Mesothelial cell of epicardium (in vitro differentiated cells): ENCODE measurements at regions not wholly inside any gene's neighbourhood (a gene's known extent, or its start where the extent isn't known, plus 50 kb on each side); places are given as distances from the start of the nearest gene placed in this dataset.

Source experiments
- DNase-seq, 2 experiments: peaks; one replicate each; pipeline ENCODE4 v3.0.0; 2021; ENCODE audit warnings: low spot score in 2 of 2; ENCODE audit not compliant: unreplicated experiment in 2 of 2
- H3K27ac Mint-ChIP-seq: 2 replicates; pipeline ENCODE4 v1.8.0; 2021; ENCODE audit warnings: mixed read lengths
- H3K27me3 Mint-ChIP-seq: 2 replicates; pipeline ENCODE4 v1.8.0; 2021; ENCODE audit warnings: low read depth, mixed read lengths
- H3K36me3 Mint-ChIP-seq: 2 replicates; pipeline ENCODE4 v1.8.0; 2021; ENCODE audit warnings: mixed read lengths
- H3K4me1 Mint-ChIP-seq: 2 replicates; pipeline ENCODE4 v1.8.0; 2021; ENCODE audit warnings: mixed read lengths
- H3K4me3 Mint-ChIP-seq: 2 replicates; pipeline ENCODE4 v1.8.0; 2021; ENCODE audit warnings: mild to moderate bottlenecking, moderate library complexity, mixed read lengths
- H3K9me3 Mint-ChIP-seq: 2 replicates; pipeline ENCODE4 v1.8.0; 2021; ENCODE audit warnings: mixed read lengths
- CTCF ChIP-seq: fragments of 200-600 bp; sonication (generic); IDR thresholded peaks from one replicate; pipeline ENCODE4 v1.5.0; 2021; ENCODE audit warnings: antibody characterized with exemption; ENCODE audit not compliant: unreplicated experiment

- DNase-seq = no peak
- Mint-ChIP-seq H3K4me1 (no peaks in the 10 kb centered on the region), H3K27me3 (no peaks in the 10 kb centered on the region), H3K4me3 (no peak overlapping the region), H3K36me3 (no peaks in the 10 kb centered on the region), H3K27ac (no peak overlapping the region), H3K9me3 (no peaks in the 10 kb centered on the region)
- TF ChIP-seq CTCF = no peak
These were observed 762.0 kb downstream of the GBE1 start for GRCh38 chr3:80999481-80999880.

- Mint-ChIP-seq H3K27ac (no peak overlapping the region), H3K36me3 (no peaks in the 10 kb centered on the region), H3K27me3 (no peaks in the 10 kb centered on the region), H3K4me1 (no peaks in the 10 kb centered on the region), H3K4me3 (no peak overlapping the region), H3K9me3 (no peaks in the 10 kb centered on the region)
- no peak for DNase-seq
- TF ChIP-seq CTCF = no peak
These were observed 763.4 kb downstream of the GBE1 start for GRCh38 chr3:80998022-80998421.

- no peak overlapping the region for H3K4me3 Mint-ChIP-seq
- no peaks in the 10 kb centered on the region for H3K27me3 Mint-ChIP-seq
- no peak overlapping the region for H3K27ac Mint-ChIP-seq
- H3K9me3 Mint-ChIP-seq = no peaks in the 10 kb centered on the region
- TF ChIP-seq CTCF = no peak
- H3K36me3 Mint-ChIP-seq = no peaks in the 10 kb centered on the region
- DNase-seq = no peak
- no peaks in the 10 kb centered on the region for H3K4me1 Mint-ChIP-seq
These were observed 763.8 kb downstream of the GBE1 start for GRCh38 chr3:80997622-80998021.

- no peak overlapping the region for H3K27ac Mint-ChIP-seq
- no peak for TF ChIP-seq CTCF
- DNase-seq = no peak
- H3K4me3 Mint-ChIP-seq = no peak overlapping the region
- no peaks in the 10 kb centered on the region for H3K4me1 Mint-ChIP-seq
- H3K27me3 Mint-ChIP-seq = no peaks in the 10 kb centered on the region
- peaks cover 4% of the 10 kb centered on the region for H3K9me3 Mint-ChIP-seq
- no peaks in the 10 kb centered on the region for H3K36me3 Mint-ChIP-seq
These were observed 766.7 kb downstream of the GBE1 start for GRCh38 chr3:80994767-80995166.

GRCh38 chr3:80994085-80994665 is 767.3 kb downstream of the GBE1 start:
- H3K27ac Mint-ChIP-seq = no peak overlapping the region
- no peaks in the 10 kb centered on the region for H3K36me3 Mint-ChIP-seq
- no peaks in the 10 kb centered on the region for H3K27me3 Mint-ChIP-seq
- no peak for TF ChIP-seq CTCF
- H3K4me1 Mint-ChIP-seq = no peaks in the 10 kb centered on the region
- peaks cover 4% of the 10 kb centered on the region for H3K9me3 Mint-ChIP-seq
- H3K4me3 Mint-ChIP-seq = no peak overlapping the region
- DNase-seq = no peak
